ENCODE measurements at regions not wholly inside any gene's neighbourhood (a gene's known extent, or its start where the extent isn't known, plus 50 kb on each side); places are given as distances from the start of the nearest gene placed in this dataset.

DNA sequence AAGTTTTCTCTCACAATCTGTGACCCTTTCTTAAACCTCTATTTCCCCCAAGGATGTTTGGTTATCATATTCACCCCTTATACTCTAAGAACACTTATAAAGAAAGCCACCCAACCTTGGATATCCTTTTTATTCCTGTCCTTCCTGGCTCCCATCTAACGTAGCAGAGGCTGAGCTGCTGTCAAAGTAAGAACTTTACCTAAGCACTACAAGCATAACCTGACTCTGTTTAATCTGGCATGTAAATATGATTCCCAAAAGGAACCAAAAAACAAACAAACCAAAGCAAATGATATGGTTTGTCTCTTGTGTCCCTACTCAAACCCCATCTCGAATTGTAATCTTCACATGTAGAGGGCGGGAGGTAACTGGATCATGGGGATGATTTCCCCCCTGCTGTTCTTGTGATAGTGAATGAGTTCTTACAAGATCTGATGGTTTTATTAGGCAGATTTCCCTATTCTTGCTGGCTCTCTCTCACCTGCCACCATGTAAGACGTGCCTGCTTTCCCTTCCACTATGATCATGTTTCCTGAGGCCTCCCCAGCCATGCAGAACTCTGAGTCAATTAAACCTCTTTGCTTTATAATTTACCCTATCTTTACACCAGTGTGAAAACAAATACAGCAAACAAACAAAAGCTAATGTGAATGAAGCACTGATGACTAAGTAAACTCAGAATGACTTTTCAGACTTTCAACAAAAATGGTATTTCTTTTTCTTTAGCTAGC, 72.7 kb upstream of the SPOPL start:
- H3K4me3 ChIP-seq (ENCODE audit: low read depth, low read length), result no peak overlapping the region
- TF ChIP-seq, protein P1, sequence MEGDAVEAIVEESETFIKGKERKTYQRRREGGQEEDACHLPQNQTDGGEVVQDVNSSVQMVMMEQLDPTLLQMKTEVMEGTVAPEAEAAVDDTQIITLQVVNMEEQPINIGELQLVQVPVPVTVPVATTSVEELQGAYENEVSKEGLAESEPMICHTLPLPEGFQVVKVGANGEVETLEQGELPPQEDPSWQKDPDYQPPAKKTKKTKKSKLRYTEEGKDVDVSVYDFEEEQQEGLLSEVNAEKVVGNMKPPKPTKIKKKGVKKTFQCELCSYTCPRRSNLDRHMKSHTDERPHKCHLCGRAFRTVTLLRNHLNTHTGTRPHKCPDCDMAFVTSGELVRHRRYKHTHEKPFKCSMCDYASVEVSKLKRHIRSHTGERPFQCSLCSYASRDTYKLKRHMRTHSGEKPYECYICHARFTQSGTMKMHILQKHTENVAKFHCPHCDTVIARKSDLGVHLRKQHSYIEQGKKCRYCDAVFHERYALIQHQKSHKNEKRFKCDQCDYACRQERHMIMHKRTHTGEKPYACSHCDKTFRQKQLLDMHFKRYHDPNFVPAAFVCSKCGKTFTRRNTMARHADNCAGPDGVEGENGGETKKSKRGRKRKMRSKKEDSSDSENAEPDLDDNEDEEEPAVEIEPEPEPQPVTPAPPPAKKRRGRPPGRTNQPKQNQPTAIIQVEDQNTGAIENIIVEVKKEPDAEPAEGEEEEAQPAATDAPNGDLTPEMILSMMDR (IDR thresholded peaks at IDR 0.05; ENCODE audit: borderline replicate concordance, insufficient read depth, low read depth, low read length), result no peak

DNA sequence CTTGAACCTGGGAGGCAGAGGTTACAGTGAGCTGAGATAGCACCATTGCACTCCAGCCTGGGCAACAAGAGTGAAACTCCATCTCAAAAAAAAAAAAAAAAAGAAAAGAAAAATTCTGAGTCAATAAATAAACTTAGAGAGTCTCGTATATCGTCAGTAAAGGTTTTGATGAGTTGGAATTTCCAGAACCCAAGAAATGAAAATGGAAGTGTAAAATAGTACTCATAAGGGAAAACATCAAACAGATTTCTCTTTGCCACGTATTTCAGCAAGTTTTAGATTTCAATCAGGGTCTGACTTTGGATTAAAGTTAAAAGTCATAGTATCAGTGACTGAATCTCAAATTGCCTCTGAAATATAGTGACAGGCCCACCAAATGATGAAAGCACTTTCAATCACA, 71.4 kb upstream of the SPOPL start:
- TF ChIP-seq, protein P1 (IDR thresholded peaks at IDR 0.05; ENCODE audit: borderline replicate concordance, insufficient read depth, low read depth, low read length), result no peak
- no peak overlapping the region for H3K4me3 ChIP-seq (ENCODE audit: low read depth, low read length)

DNA sequence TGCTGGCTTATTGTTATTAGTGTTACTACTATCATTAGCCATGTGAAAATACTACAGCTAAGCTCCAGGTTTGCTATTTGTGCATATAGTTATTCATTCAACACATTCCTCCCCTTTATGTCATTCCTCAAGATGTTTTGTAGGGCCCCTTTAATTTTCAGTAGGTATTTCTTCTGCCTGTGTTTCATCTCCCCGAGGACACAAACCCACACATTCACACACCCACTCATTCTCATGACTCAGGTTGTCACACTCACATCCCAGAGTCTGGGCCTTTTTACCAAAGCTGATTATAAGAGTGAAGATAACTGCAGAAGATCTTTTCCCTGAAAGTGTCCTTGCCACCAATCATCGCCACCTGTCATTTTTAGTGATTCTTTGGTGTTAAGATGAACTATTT, 68.6 kb upstream of the SPOPL start:
- H3K4me3 ChIP-seq (ENCODE audit: low read depth, low read length), result no peak overlapping the region
- TF ChIP-seq, protein P1 (IDR thresholded peaks at IDR 0.05; ENCODE audit: borderline replicate concordance, insufficient read depth, low read depth, low read length), result no peak

DNA sequence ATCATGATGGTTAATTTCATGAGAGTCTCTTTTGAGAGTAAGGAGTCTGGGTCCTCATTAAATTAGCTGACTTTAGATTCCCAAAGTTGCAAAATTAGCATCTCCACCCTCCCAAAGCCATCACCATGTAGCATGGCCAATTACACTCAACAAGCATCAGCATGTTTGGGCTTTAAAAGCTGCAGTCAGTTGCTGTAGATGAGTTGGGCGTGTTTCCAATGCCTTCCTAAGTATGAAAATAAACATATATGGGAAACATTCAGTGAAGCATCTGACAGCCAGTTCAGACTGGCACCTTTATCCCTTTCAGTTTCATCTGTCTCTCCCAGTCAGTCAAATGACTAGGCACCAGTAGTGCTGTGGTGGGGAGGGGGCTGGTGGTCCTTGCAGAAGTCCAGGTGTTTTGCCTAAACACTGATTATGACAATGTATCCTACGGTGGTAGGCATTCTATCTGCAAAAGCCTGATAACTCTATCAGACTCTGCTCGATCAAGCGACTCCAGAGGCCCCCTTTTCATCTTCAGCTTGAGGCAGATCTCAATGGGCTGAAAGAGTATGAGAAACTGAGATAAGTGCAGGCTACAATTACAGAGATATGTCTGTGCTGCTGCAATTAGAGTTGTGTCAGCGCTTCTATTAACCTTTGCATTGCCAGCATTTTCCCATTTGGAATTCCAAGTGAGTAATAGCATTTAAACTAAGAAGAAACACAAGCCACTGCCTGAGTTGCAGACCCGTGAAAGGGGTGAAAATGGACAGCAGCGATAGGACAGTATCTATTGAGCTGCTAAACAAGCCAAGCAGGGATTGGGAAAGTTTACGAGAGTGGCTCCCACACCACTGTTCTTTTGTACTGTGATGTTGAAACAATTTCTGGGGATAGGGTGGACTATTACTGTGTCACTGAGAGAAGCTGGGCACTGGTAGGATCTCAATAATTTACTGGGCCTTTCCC, 67.3 kb upstream of the SPOPL start:
- TF ChIP-seq, protein P1 (IDR thresholded peaks at IDR 0.05; ENCODE audit: borderline replicate concordance, insufficient read depth, low read depth, low read length), result no peak
- no peak overlapping the region for H3K4me3 ChIP-seq (ENCODE audit: low read depth, low read length)

DNA sequence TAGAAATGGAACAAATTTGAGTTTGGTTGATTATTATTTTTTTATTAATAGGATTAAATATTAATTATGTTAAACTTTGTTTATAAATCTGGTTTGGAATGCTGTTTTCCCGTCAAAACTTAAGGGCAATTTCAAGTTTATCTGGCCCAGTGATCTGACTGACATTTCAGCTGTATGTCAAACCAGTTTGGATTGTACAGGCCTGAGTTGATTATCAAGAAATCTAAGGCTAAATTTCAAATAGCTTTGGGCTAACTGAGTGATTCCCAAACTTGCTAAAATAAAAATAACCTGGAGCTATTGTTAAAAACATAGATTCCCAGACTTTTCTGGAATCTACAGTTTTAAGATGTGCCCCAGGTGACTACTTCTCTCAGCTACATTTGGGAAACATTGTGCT, 65.9 kb upstream of the SPOPL start:
- TF ChIP-seq, protein P1 (IDR thresholded peaks at IDR 0.05; ENCODE audit: borderline replicate concordance, insufficient read depth, low read depth, low read length), result no peak
- no peak overlapping the region for H3K4me3 ChIP-seq (ENCODE audit: low read depth, low read length)

DNA sequence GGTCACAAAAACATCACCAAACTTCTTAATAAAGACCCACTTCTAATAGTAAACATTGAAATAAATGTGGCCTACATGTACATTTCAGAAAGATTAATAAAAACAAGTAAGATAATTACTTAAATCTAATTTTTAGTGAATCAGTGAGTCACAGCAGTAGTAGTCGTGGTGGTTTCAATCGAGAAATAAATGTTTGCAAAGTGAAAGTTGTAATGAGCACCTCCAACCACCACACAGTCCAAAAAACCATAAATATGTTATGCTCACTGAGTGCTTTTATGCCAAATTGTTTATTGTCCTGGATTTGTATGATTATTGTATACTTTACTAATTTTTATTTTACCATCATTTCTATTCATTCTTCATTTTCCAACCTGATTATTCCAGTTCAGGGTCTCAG, 61.8 kb upstream of the SPOPL start:
- TF ChIP-seq, protein P1 (IDR thresholded peaks at IDR 0.05; ENCODE audit: borderline replicate concordance, insufficient read depth, low read depth, low read length), result no peak
- H3K4me3 ChIP-seq (ENCODE audit: low read depth, low read length), result no peak overlapping the region

Data from GM12875 (cell line).